Esophagus squamous epithelium (tissue), 5 donors: ENCODE measurements at regions not wholly inside any gene's neighbourhood (a gene's known extent, or its start where the extent isn't known, plus 50 kb on each side); places are given as distances from the start of the nearest gene placed in this dataset.

ENCODE experiments used
- DNase-seq: peaks from one replicate; lab custom pipeline; 2025; lab: John Stamatoyannopoulos, UW
- H3K27ac ChIP-seq, 4 donors: fragments of 200-600 bp; sonication (generic); one replicate each; pipeline ENCODE4 v1.5.1; 2016 to 2019; ENCODE audit warnings: mild to moderate bottlenecking in 1 of 4
- H3K27me3 ChIP-seq, 4 donors: fragments of 200-600 bp; sonication (generic); 1 replicate in 3 of 4; 2 replicates in 1 of 4; pipeline versions ENCODE4 v1.5.1 to v1.6.0; 2017 to 2021; ENCODE audit warnings: antibody characterized with exemption in 1 of 4
- H3K36me3 ChIP-seq, 3 donors: fragments of 200-600 bp; sonication (generic); one replicate each; pipeline ENCODE4 v1.5.1; 2016 to 2019
- H3K4me1 ChIP-seq, 3 donors: fragments of 200-600 bp; sonication (generic); one replicate each; pipeline ENCODE4 v1.5.1; 2017 to 2019
- H3K4me3 ChIP-seq, 4 donors: fragments of 200-600 bp; sonication (generic); 1 replicate in 3 of 4; 2 replicates in 1 of 4; pipeline ENCODE4 v1.5.1; 2016 to 2019; ENCODE audit warnings: mild to moderate bottlenecking in 2 of 4, moderate library complexity in 1 of 4
- H3K9me3 ChIP-seq, 3 donors: fragments of 200-600 bp; sonication (generic); one replicate each; pipeline ENCODE4 v1.5.1; 2016 to 2019
- CTCF ChIP-seq, 6 experiments: fragments of 450-650 bp in 4 of 6; fragments of 200-600 bp in 2 of 6; sonication (generic) in 2 of 6; IDR thresholded peaks; one replicate each; pipeline ENCODE4 v1.5.1; 2016 to 2019; ENCODE audit warnings: antibody characterized with exemption in 6 of 6, mild to moderate bottlenecking in 4 of 6, moderate library complexity in 4 of 6
- POLR2A ChIP-seq, 4 donors: fragments of 450-650 bp; IDR thresholded peaks; one replicate each; pipeline ENCODE4 v1.6.1; 2017; ENCODE audit warnings: antibody characterized with exemption in 4 of 4, mild to moderate bottlenecking in 4 of 4, moderate library complexity in 3 of 4
- WGBS, 2 donors: methylation state at CpG; one replicate each; pipeline ENCODE4 v1.1.5; 2018; 5-methylcytosine and 5-hydroxymethylcytosine counted together
- intact Hi-C: fragments of 100-400 bp; cut with DNase I; formaldehyde crosslinking; loops from one replicate; pipeline ENCODE4 v1.15.0; 2022
- donor health status: DM: yes; HTN: yes; CAD: no.

- 40 to 81% methylated on average over 1 to 5 of the region's 9 CpGs for WGBS, 2 donors
Observed at GRCh38 chr4:136946307-136946907, 585.9 kb downstream of the PCDH18 start.

GRCh38 chr4:136939781-136940180, 592.5 kb downstream of the PCDH18 start:
- Histone ChIP-seq H3K36me3 (no peaks in the 10 kb centered on the region), H3K4me1 (no peaks in the 10 kb centered on the region), H3K4me3 (no peak overlapping the region), H3K27ac (no peak overlapping the region), H3K9me3 (no peaks in the 10 kb centered on the region), H3K27me3 (no peaks in the 10 kb centered on the region)
- intact Hi-C loops: no loop called here
- DNase-seq: no peak
- no peak for TF ChIP-seq CTCF (IDR thresholded peaks at IDR 0.05)
- TF ChIP-seq POLR2A (IDR thresholded peaks at IDR 0.05): no peak

More at GRCh38 chr4:136946307-136946907, 585.9 kb downstream of the PCDH18 start:
- DNase-seq: no peak
- Histone ChIP-seq H3K27ac (no peak overlapping the region), H3K9me3 (no peaks in the 10 kb centered on the region), H3K4me3 (no peak overlapping the region), H3K4me1 (no peaks in the 10 kb centered on the region), H3K36me3 (no peaks in the 10 kb centered on the region), H3K27me3 (no peaks in the 10 kb centered on the region)
- intact Hi-C loops: no loop called here
- TF ChIP-seq CTCF (IDR thresholded peaks at IDR 0.05) (no peak), POLR2A (IDR thresholded peaks at IDR 0.05) (no peak)

- DNase-seq: no peak
- Histone ChIP-seq H3K4me1 (no peaks in the 10 kb centered on the region), H3K4me3 (no peak overlapping the region), H3K27me3 (no peaks in the 10 kb centered on the region), H3K9me3 (no peaks in the 10 kb centered on the region), H3K36me3 (no peaks in the 10 kb centered on the region), H3K27ac (no peak overlapping the region)
- 44 to 49% methylated on average over 3 of the region's 3 CpGs for WGBS, 2 donors
- TF ChIP-seq POLR2A (IDR thresholded peaks at IDR 0.05): no peak
- TF ChIP-seq CTCF (IDR thresholded peaks at IDR 0.05): no peak
- intact Hi-C loops: no loop called here
Observed at GRCh38 chr4:136935871-136936270, 596.4 kb downstream of the PCDH18 start.

GRCh38 chr4:136935305-136935704, 597.0 kb downstream of the PCDH18 start:
- intact Hi-C loops: no loop called here
- WGBS, 2 donors: 56 to 70% methylated on average over 1 of the region's 1 CpG
- Histone ChIP-seq H3K27me3 (no peaks in the 10 kb centered on the region), H3K27ac (no peak overlapping the region), H3K9me3 (no peaks in the 10 kb centered on the region), H3K4me3 (no peak overlapping the region), H3K4me1 (no peaks in the 10 kb centered on the region), H3K36me3 (no peaks in the 10 kb centered on the region)
- TF ChIP-seq CTCF (IDR thresholded peaks at IDR 0.05) (no peak), POLR2A (IDR thresholded peaks at IDR 0.05) (no peak)
- no peak for DNase-seq

- no peak for DNase-seq
- Histone ChIP-seq H3K4me3 (no peak overlapping the region), H3K27me3 (no peaks in the 10 kb centered on the region), H3K9me3 (no peaks in the 10 kb centered on the region), H3K36me3 (no peaks in the 10 kb centered on the region), H3K4me1 (no peaks in the 10 kb centered on the region), H3K27ac (no peak overlapping the region)
- no peak for TF ChIP-seq POLR2A (IDR thresholded peaks at IDR 0.05)
- TF ChIP-seq CTCF (IDR thresholded peaks at IDR 0.05): no peak
- intact Hi-C loops: no loop called here
- 25 to 39% methylated on average over 1 of the region's 1 CpG for WGBS, 2 donors
Observed at GRCh38 chr4:136934601-136935000, 597.7 kb downstream of the PCDH18 start.
